ENCODE measurements at regions not wholly inside any gene's neighbourhood (a gene's known extent, or its start where the extent isn't known, plus 50 kb on each side); places are given as distances from the start of the nearest gene placed in this dataset.

DNA sequence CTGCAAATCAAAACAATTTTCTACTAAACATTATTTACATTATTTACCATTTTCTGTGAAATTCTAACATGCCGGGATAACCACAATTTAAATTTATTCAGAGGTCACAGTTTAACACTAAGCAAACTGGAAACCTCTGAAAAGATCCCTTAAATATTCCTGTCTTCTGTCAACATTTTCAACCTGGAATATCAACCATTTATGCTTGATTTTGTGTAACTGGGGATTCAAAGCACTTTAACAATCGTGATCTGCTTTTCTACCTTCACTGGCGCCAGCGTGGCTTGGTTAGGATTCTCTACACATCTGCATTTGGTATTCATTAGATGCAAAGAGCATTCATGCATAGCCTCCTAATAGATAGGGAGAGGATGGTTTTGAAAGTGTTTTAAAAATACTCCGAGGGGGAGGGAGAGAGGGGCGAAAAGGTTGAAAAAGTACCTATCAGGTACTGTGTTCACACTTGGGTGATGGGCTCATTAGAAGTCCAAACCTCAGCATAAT is 59.9 kb upstream of the RAB12 start:
- TF ChIP-seq, protein P1, sequence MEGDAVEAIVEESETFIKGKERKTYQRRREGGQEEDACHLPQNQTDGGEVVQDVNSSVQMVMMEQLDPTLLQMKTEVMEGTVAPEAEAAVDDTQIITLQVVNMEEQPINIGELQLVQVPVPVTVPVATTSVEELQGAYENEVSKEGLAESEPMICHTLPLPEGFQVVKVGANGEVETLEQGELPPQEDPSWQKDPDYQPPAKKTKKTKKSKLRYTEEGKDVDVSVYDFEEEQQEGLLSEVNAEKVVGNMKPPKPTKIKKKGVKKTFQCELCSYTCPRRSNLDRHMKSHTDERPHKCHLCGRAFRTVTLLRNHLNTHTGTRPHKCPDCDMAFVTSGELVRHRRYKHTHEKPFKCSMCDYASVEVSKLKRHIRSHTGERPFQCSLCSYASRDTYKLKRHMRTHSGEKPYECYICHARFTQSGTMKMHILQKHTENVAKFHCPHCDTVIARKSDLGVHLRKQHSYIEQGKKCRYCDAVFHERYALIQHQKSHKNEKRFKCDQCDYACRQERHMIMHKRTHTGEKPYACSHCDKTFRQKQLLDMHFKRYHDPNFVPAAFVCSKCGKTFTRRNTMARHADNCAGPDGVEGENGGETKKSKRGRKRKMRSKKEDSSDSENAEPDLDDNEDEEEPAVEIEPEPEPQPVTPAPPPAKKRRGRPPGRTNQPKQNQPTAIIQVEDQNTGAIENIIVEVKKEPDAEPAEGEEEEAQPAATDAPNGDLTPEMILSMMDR (IDR thresholded peaks at IDR 0.05; ENCODE audit: insufficient read depth, low read length), result no peak
- no peak for TF ChIP-seq POLR2AphosphoS5 (IDR thresholded peaks at IDR 0.05; ENCODE audit: low read depth)

Measured in HL-60 (cell line).